ENCODE measurements at regions not wholly inside any gene's neighbourhood (a gene's known extent, or its start where the extent isn't known, plus 50 kb on each side); places are given as distances from the start of the nearest gene placed in this dataset.

DNA sequence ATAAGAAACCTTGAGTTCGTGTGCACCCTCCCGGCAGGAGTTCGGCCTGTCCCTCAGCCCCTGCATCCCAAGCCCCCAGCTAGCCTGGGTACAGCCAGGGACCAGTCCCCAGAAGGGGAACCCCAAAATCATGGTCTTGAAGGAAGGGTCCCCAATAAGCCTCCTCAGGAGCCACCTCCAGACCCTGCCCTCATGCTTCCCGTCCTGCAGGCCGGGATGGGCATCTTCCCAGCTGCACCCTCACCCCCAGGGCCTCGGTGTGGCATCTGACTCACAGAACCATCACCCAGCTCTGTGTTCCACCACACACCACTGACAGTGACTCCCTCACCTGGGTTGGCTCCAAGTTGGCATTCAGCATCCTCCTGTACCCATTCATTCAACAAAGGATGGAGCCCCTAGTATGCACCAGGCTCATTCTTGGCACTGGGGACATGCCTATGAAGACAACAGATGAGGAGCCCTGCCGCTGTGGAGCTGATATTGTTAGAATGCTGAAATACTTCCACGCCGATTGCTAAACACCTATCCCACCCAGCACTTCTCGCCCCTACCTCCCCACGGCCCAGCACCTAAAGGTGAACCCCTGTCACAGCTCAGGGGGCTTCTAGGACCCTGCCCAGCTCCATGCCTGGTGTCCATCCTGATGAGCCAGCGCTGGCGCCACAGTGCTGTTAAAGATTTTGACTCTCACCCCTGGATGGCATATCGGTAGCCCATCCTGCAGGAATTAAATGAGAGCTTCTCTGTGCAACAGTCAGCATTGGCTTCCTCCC lies 77.8 kb downstream of the BUD13 start:
- TF ChIP-seq POLR2A (IDR thresholded peaks at IDR 0.05): no peak
- TF ChIP-seq, protein P1, sequence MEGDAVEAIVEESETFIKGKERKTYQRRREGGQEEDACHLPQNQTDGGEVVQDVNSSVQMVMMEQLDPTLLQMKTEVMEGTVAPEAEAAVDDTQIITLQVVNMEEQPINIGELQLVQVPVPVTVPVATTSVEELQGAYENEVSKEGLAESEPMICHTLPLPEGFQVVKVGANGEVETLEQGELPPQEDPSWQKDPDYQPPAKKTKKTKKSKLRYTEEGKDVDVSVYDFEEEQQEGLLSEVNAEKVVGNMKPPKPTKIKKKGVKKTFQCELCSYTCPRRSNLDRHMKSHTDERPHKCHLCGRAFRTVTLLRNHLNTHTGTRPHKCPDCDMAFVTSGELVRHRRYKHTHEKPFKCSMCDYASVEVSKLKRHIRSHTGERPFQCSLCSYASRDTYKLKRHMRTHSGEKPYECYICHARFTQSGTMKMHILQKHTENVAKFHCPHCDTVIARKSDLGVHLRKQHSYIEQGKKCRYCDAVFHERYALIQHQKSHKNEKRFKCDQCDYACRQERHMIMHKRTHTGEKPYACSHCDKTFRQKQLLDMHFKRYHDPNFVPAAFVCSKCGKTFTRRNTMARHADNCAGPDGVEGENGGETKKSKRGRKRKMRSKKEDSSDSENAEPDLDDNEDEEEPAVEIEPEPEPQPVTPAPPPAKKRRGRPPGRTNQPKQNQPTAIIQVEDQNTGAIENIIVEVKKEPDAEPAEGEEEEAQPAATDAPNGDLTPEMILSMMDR (IDR thresholded peaks at IDR 0.05): no peak
- Histone ChIP-seq H3K27me3 (no peaks in the 10 kb centered on the region), H3K4me1 (no peaks in the 10 kb centered on the region), H3K9me3 (no peaks in the 10 kb centered on the region), H3K4me3 (no peak overlapping the region), H3K27ac (no peak overlapping the region), H3K36me3 (ENCODE audit: low read depth, missing control alignments) (no peaks in the 10 kb centered on the region)
- intact Hi-C loops (cut with DNase I; ENCODE audit: low total_unique reads): no loop called here
- WGBS, 2 donors: 92% methylated on average over 13 to 14 of the region's 14 CpGs
- DNase-seq: no peak

- Histone ChIP-seq H3K27ac (no peak overlapping the region), H3K36me3 (ENCODE audit: low read depth, missing control alignments) (no peaks in the 10 kb centered on the region), H3K27me3 (no peaks in the 10 kb centered on the region), H3K9me3 (no peaks in the 10 kb centered on the region), H3K4me1 (no peaks in the 10 kb centered on the region), H3K4me3 (no peak overlapping the region)
- 65 to 73% methylated on average over 3 of the region's 3 CpGs for WGBS, 2 donors
- intact Hi-C loops (cut with DNase I; ENCODE audit: low total_unique reads): no loop called here
- TF ChIP-seq, protein P1 (IDR thresholded peaks at IDR 0.05): no peak
- TF ChIP-seq POLR2A (IDR thresholded peaks at IDR 0.05): no peak
- DNase-seq: no peak
Measured at GRCh38 chr11:116694349-116694725, 78.5 kb downstream of the BUD13 start.

DNA sequence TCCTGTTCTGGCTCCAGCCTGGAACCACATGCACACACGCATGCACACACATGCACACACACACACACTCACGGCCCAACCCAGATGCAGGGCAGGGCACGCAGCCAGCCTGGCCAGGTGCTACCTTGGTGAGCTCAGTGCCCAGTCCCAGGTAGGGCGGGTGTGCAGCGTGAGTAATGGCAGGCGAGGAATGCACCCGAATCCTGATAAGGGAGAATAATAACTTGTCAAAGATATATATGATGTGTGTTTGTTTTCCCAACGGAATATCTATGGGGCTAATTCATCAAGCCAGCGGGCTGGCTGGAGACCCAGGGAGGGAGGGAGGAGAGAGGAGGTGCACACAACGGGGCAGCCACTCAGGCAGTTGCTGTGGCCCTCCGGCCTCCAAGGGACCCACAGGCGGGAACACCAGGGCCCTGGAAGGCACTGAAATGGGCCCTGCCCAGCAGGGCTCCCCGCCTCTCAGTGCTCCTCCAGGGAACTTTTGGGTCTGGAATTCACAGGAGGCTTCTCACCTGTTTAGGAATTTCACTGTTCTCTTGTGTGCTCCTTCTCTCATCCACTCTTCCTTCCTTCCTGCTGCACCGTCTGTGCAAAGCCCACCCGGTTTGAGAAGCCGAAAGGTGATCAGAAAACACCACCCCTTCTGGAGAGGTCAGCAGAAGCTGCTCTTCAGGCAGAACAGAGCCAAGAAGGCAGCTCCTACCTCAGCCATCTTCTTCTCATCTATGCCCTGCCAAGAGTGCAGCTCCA lies 79.0 kb downstream of the BUD13 start:
- DNase-seq: no peak
- Histone ChIP-seq H3K27ac (no peak overlapping the region), H3K27me3 (no peaks in the 10 kb centered on the region), H3K9me3 (no peaks in the 10 kb centered on the region), H3K4me3 (no peak overlapping the region), H3K36me3 (ENCODE audit: low read depth, missing control alignments) (no peaks in the 10 kb centered on the region), H3K4me1 (no peaks in the 10 kb centered on the region)
- TF ChIP-seq, protein P1 (IDR thresholded peaks at IDR 0.05): no peak
- no peak for TF ChIP-seq POLR2A (IDR thresholded peaks at IDR 0.05)
- WGBS, 2 donors: 70 to 75% methylated on average over 15 to 16 of the region's 16 CpGs
- intact Hi-C loops (cut with DNase I; ENCODE audit: low total_unique reads): no loop called here

DNA sequence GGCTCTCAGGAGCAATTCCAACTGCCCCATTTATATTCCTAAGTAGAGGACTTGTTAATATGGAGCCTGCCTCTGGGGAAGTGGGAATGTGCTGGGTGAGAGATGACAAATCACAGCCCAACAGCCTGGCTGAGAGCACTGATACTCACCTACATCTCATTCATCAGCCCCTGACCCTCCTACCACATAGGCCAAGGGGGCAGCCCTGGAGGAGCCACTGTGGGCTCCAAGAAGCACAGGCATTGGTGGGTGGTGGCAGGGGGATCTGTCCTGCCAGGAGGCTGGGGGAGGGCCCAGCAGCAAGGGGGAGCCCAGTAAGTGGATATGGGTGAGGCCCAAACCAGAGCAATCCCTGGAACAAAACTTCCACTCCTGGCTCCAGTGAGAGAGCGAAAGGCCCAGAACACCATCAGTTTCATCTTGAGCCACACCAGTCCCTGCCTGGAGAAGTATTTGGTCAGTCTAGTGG lies 79.7 kb downstream of the BUD13 start:
- no peaks in the 10 kb centered on the region for H3K27me3 ChIP-seq
- no peaks in the 10 kb centered on the region for H3K4me1 ChIP-seq
- 92 to 100% methylated on average over 1 of the region's 1 CpG for WGBS, 2 donors
- H3K27ac ChIP-seq: no peak overlapping the region
- H3K36me3 ChIP-seq (ENCODE audit: low read depth, missing control alignments): no peaks in the 10 kb centered on the region
- H3K4me3 ChIP-seq: no peak overlapping the region
- intact Hi-C loops (cut with DNase I; ENCODE audit: low total_unique reads): no loop called here
- H3K9me3 ChIP-seq: no peaks in the 10 kb centered on the region
- DNase-seq: no peak
- TF ChIP-seq POLR2A (IDR thresholded peaks at IDR 0.05): no peak
- TF ChIP-seq, protein P1 (IDR thresholded peaks at IDR 0.05): no peak
